AG04449 (cell line): ENCODE measurements at regions not wholly inside any gene's neighbourhood (a gene's known extent, or its start where the extent isn't known, plus 50 kb on each side); places are given as distances from the start of the nearest gene placed in this dataset.

Source experiments
- CTCF ChIA-PET: fragments of 350-600 bp; formaldehyde crosslinking; extraction: SDS; loops from one replicate; lab custom pipeline; 2021; ENCODE audit warnings: antibody characterized with exemption; lab: Yijun Ruan, JAX
- POLR2A ChIA-PET: fragments of 400-600, 350-600 bp; formaldehyde crosslinking; extraction: SDS; loops from one replicate; lab custom pipeline; 2020; ENCODE audit warnings: antibody characterized with exemption, inconsistent platforms; lab: Yijun Ruan, JAX
- DNase-seq: peaks from one replicate; pipeline ENCODE4 v3.0.0-alpha.2; 2010; ENCODE audit warnings: low read depth, low spot score
- H3K4me3 ChIP-seq: 2 replicates; pipeline ENCODE4 v1.5.1; 2011; ENCODE audit warnings: low read depth, mild to moderate bottlenecking, control low read depth, low read length
- CTCF ChIP-seq: IDR thresholded peaks from one replicate; pipeline ENCODE4 v1.5.1; 2011; ENCODE audit warnings: mild to moderate bottlenecking, moderate library complexity, low read length, control low read depth, inconsistent platforms; ENCODE audit not compliant: insufficient read depth; ENCODE audit errors: missing control alignments

- ChIA-PET POLR2A (no interaction called here), CTCF (interaction anchor here (1.4 kb wide), 1 partner anchor 18 kb away, joined by 3 read pairs; no protein-coding TSS in a partner anchor)
- no peak for TF ChIP-seq CTCF
- no peak for DNase-seq
- H3K4me3 ChIP-seq = no peak overlapping the region
Observed at GRCh38 chr13:36582977-36583376, 90.8 kb upstream of the SERTM1 start.

- DNase-seq = no peak
- CTCF ChIA-PET = no interaction called here
- no peak for TF ChIP-seq CTCF
- POLR2A ChIA-PET = no interaction called here
- H3K4me3 ChIP-seq = no peak overlapping the region
Observed at GRCh38 chr13:36599641-36600040, 74.2 kb upstream of the SERTM1 start.

GRCh38 chr13:36601186-36601585 is 72.6 kb upstream of the SERTM1 start:
- no peak for DNase-seq
- no peak overlapping the region for H3K4me3 ChIP-seq
- TF ChIP-seq CTCF = no peak
- ChIA-PET POLR2A (no interaction called here), CTCF (no interaction called here)

- DNase-seq = no peak
- TF ChIP-seq CTCF = no peak
- no peak overlapping the region for H3K4me3 ChIP-seq
- ChIA-PET CTCF (interaction anchor here (1.2 kb wide), 1 partner anchor 24 kb away, joined by 3 read pairs; no protein-coding TSS in a partner anchor), POLR2A (no interaction called here)
Observed at GRCh38 chr13:36606060-36606459, 67.8 kb upstream of the SERTM1 start.

GRCh38 chr13:36608474-36608873 is 65.3 kb upstream of the SERTM1 start:
- CTCF ChIA-PET = no interaction called here
- no peak for DNase-seq
- TF ChIP-seq CTCF = no peak
- no peak overlapping the region for H3K4me3 ChIP-seq
- POLR2A ChIA-PET = no interaction called here

GRCh38 chr13:36612230-36612629 is 61.6 kb upstream of the SERTM1 start:
- CTCF ChIA-PET = interaction anchor here (1.3 kb wide), 1 partner anchor 124 kb away, joined by 3 read pairs; no protein-coding TSS in a partner anchor
- no peak for DNase-seq
- H3K4me3 ChIP-seq = no peak overlapping the region
- no peak for TF ChIP-seq CTCF
- POLR2A ChIA-PET = no interaction called here
